NB4 (cell line): ENCODE measurements at regions not wholly inside any gene's neighbourhood (a gene's known extent, or its start where the extent isn't known, plus 50 kb on each side); places are given as distances from the start of the nearest gene placed in this dataset.

Experiments used
- POLR2A ChIP-seq: IDR thresholded peaks from 2 replicates; pipeline ENCODE4 v1.6.1; 2011; ENCODE audit warnings: mild to moderate bottlenecking; ENCODE audit not compliant: insufficient read length; ENCODE audit errors: extremely low read depth
- TF ChIP-seq, protein P1 (sequence below): IDR thresholded peaks from one replicate; pipeline ENCODE4 v1.5.1; 2012; ENCODE audit warnings: low read depth, low read length
- TF ChIP-seq, protein P2 (sequence below): IDR thresholded peaks from 2 replicates; pipeline ENCODE4 v1.6.1; 2011; ENCODE audit warnings: low read depth, low read length

DNA sequence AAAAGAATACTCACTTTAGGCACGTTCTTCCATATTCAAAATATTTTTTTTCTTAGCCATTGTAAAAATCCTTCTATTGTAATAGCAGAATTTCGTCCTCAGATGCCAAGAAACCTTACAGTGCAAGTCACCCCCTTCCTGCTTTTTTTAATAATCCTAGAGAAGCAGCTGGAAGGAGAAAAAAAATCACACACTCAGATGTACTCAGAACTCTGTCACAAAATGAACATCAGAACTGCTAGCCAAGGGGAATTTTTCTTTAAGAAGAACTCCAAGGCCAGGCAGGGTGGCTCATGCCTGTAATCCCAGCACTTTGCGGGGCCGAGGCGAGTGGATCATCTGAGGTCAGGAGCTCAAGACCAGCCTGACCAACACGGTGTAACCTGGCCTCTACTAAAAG, 127.3 kb upstream of the SPATS2L start:
- TF ChIP-seq, protein P1, sequence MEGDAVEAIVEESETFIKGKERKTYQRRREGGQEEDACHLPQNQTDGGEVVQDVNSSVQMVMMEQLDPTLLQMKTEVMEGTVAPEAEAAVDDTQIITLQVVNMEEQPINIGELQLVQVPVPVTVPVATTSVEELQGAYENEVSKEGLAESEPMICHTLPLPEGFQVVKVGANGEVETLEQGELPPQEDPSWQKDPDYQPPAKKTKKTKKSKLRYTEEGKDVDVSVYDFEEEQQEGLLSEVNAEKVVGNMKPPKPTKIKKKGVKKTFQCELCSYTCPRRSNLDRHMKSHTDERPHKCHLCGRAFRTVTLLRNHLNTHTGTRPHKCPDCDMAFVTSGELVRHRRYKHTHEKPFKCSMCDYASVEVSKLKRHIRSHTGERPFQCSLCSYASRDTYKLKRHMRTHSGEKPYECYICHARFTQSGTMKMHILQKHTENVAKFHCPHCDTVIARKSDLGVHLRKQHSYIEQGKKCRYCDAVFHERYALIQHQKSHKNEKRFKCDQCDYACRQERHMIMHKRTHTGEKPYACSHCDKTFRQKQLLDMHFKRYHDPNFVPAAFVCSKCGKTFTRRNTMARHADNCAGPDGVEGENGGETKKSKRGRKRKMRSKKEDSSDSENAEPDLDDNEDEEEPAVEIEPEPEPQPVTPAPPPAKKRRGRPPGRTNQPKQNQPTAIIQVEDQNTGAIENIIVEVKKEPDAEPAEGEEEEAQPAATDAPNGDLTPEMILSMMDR, result no peak
- TF ChIP-seq POLR2A, result no peak
- TF ChIP-seq, protein P2, sequence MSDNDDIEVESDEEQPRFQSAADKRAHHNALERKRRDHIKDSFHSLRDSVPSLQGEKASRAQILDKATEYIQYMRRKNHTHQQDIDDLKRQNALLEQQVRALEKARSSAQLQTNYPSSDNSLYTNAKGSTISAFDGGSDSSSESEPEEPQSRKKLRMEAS, result no peak
